ENCODE measurements at regions not wholly inside any gene's neighbourhood (a gene's known extent, or its start where the extent isn't known, plus 50 kb on each side); places are given as distances from the start of the nearest gene placed in this dataset.
"Not testable (repeated sequence)": the region's sequence is repeated elsewhere in the genome, so short reads cannot be mapped to it uniquely, and the experiment has no call there.

DNA sequence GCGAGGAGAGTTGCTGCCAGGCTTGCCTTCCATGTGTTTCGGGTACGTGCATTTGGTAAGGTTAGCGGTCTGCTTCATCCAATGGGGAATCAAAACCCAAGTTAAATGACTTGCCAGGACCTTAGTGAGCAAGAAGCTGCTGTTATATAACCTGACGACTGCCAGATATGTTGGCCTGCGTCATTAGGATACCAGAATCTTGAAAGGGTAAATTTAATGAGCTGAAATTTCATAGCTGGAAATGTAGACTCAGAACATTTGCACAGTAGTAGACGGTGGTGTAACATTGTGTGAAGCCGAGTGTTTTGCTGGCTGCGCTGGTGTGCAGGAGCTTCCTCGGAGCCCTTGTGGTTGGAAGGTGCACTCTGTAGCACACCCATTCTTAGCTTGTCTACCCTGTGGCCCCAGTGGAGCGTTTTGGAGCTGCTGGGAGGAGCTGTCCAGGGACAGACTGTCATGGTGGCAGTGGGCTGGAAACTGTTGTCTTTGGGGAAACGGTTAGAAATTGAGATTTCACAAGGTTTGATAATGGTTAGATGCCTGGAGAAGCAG, 66.3 kb upstream of the CRYM start:
- DNase-seq (ENCODE audit: low read depth, low spot score); H3K4me3 ChIP-seq (ENCODE audit: low read depth, low read length); CTCF ChIA-PET; POLR2A ChIA-PET: not testable (repeated sequence)

DNA sequence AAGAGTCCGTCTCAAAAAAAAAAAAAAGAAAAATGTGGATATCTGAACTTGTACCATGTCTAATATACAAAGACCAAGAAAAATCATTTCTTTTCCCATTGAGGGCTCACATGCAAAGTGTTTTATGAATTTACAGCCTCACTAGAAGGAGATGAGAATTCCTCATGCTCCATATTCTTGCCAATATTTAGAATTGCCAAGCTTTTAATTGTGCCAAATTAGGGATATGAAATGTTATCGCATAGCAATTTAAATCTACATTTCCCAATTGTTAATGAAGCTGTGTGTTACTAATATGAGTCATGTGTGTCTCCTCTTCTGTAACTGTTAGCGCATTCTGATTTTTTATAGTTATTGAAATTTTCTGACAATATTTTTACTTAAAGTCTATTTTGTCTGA, 63.0 kb upstream of the CRYM start:
- no peak for DNase-seq (ENCODE audit: low read depth, low spot score)
- TF ChIP-seq, protein P1, sequence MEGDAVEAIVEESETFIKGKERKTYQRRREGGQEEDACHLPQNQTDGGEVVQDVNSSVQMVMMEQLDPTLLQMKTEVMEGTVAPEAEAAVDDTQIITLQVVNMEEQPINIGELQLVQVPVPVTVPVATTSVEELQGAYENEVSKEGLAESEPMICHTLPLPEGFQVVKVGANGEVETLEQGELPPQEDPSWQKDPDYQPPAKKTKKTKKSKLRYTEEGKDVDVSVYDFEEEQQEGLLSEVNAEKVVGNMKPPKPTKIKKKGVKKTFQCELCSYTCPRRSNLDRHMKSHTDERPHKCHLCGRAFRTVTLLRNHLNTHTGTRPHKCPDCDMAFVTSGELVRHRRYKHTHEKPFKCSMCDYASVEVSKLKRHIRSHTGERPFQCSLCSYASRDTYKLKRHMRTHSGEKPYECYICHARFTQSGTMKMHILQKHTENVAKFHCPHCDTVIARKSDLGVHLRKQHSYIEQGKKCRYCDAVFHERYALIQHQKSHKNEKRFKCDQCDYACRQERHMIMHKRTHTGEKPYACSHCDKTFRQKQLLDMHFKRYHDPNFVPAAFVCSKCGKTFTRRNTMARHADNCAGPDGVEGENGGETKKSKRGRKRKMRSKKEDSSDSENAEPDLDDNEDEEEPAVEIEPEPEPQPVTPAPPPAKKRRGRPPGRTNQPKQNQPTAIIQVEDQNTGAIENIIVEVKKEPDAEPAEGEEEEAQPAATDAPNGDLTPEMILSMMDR (IDR thresholded peaks at IDR 0.05; ENCODE audit: insufficient read depth, low read length, missing control alignments) = no peak
- ChIA-PET CTCF (interaction anchor here (1.1 kb wide), 1 partner anchor 184 kb away, joined by 3 read pairs; no protein-coding TSS in a partner anchor), POLR2A (no interaction called here)
- no peak overlapping the region for H3K4me3 ChIP-seq (ENCODE audit: low read depth, low read length)

DNA sequence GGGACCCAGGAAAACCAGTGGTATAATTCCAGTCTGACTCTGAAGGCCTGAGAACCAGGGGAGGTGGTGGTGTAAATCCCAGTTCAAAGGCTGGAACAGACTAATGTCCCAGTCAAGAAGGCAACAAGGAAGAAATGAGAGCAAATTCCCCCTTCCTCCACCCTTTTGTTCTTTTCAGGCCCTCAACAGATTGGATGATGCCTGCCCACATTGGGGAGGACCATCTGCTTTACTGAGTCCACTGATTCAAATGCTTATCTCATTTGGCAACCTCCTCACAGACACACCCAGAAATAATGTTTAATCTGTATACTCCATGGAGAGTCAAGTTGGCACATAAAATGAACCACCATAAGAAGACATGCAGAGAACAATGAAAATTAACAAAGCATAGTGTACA, 61.9 kb upstream of the CRYM start:
- no peak for DNase-seq (ENCODE audit: low read depth, low spot score)
- ChIA-PET CTCF (interaction anchor here (1.1 kb wide), 1 partner anchor 183 kb away, joined by 3 read pairs; no protein-coding TSS in a partner anchor), POLR2A (no interaction called here)
- TF ChIP-seq, protein P1 (IDR thresholded peaks at IDR 0.05; ENCODE audit: insufficient read depth, low read length, missing control alignments) = no peak
- H3K4me3 ChIP-seq (ENCODE audit: low read depth, low read length) = no peak overlapping the region

DNA sequence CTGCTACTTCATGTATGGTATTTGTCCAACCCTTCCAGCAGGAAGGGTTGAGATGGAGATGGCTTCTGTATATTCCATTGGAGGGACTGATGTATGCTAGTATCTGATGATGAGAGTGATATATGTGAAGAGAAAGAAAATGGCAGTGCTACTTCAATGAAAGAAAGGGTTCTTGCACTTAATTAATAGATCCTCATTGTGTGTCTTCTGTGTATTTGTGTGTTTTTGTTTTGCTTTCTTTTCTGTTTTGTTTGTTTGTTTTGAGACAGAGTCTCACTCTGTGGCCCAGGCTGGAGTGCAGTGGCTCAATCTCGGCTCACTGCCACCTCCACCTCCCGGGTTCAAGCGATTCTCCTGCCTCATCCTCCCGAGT, 61.2 kb upstream of the CRYM start:
- ChIA-PET CTCF (no interaction called here), POLR2A (no interaction called here)
- no peak for DNase-seq (ENCODE audit: low read depth, low spot score)
- H3K4me3 ChIP-seq (ENCODE audit: low read depth, low read length) = no peak overlapping the region
- TF ChIP-seq, protein P1 (IDR thresholded peaks at IDR 0.05; ENCODE audit: insufficient read depth, low read length, missing control alignments) = no peak

DNA sequence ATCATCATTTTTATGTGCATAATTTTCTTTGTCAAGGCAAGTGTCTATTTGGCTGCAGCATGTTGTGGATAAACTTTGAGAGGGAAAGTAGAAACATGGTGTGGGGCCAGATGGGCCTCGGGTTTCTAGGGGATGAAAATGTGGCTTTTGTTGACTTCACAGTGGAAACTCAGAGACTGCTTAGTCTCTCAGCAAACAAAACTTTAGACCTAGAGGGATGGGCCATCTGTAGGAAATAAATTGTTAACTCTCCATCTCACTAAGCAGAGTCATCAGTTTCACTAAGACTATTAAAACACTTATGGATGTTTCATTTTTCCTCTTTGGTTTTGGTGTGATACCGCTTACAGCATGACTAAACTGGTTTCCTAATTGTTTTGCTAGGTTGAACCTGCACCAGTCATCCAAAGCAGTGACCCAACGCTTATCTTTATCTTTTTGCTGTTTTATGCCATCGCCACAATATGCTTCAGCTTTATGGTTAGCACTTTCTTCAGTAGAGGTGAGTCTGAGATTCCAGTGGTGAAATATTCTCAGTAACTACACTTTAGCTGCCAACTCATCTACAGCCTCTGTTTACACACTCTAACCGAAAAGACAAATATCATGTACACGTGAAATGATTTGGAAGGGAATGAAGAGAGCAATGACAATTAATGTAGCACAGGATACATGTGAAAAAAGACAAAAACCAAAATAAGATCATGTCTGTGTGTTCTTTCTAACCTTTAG, 60.6 kb upstream of the CRYM start:
- CTCF ChIA-PET = no interaction called here
- H3K4me3 ChIP-seq (ENCODE audit: low read depth, low read length) = no peak overlapping the region
- DNase-seq (ENCODE audit: low read depth, low spot score) = no peak
- TF ChIP-seq, protein P1 (IDR thresholded peaks at IDR 0.05; ENCODE audit: insufficient read depth, low read length, missing control alignments) = no peak
- POLR2A ChIA-PET = no interaction called here

DNA sequence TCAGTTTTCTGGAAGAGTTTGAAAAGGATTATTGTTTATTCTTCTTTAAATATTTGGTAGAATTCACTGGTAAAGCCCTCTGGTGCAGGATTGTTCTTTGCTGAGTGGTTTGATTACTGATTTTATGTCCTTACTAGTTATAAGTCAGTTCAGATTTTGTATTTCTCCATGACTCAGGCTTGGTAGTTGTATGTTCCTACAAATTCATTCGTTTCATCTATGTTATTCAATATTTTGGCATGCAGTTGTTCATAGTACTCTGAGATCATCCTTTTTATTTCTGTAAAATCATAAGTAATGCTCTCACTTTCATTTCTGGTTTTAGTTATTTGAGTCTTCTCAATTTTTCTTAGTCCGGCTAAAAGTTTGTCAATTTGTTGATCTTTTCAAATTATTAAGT, 58.1 kb upstream of the CRYM start:
- TF ChIP-seq, protein P1 (IDR thresholded peaks at IDR 0.05; ENCODE audit: insufficient read depth, low read length, missing control alignments) = no peak

DNA sequence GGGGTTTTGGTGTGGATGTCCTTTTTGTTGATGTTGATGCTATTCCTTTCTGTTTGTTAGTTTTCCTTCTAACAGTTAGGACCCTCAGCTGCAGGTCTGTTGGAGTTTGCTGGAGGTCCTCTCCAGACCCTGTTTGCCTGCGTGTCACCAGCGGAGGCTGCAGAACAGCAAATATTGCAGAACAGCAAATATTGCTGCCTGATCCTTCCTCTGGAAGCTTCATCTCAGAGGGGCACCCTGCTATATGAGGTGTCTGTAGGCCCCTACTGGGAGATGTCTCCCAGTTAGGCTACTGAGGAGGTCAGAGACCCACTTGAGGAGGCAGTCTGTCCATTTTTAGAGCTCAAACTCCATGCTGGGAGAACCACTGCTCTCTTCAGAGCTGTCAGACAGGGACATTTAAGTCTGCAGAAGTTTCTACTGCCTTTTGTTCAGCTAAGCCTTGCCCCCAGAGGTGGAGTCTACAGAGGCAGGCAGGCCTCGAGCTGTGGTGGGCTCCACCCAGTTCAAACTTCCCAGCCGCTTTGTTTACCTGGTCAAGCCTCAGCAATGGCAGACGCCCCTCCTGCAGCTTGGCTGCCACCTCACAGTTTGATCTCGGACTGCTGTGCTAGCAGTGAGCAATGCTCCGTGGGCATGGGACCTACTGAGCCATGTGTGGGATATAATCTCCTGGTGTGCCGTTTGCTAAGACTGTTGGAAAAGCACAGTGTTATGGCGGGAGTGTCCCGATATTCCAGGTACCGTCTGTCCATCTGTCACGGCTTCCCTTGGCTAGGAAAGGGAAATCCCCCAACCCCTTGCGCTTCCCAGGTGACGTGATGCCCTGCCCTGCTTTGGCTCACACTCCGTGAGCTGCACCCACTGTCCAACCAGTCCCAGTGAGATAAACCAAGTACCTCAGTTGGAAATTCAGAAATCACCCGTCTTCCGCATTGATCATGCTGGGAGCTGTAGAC, 56.4 kb upstream of the CRYM start:
- POLR2A ChIA-PET; H3K4me3 ChIP-seq (ENCODE audit: low read depth, low read length); DNase-seq (ENCODE audit: low read depth, low spot score); CTCF ChIA-PET: not testable (repeated sequence)

More for the DNA sequence above, 58.1 kb upstream of the CRYM start:
- DNase-seq (ENCODE audit: low read depth, low spot score) = no peak
- ChIA-PET CTCF (no interaction called here), POLR2A (no interaction called here)
- no peak overlapping the region for H3K4me3 ChIP-seq (ENCODE audit: low read depth, low read length)

DNA sequence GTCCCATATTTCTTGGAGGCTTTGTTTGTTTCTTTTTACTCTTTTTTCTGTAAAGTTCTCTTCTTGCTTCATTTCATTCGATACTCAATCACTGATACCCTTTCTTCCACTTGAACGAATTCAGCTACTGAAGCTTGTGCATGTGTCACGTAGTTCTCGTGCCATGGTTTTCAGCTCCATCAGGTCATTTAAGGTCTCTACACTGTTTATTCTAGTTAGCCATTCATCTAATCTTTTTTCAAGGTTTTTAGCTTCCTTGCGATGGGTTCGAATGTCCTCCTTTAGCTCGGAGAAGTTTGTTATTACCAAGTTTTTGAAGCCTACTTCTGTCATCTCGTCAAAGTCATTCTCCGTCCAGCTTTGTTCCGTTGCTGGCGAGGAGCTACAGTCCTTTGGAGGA, 55.6 kb upstream of the CRYM start:
- H3K4me3 ChIP-seq (ENCODE audit: low read depth, low read length); CTCF ChIA-PET; DNase-seq (ENCODE audit: low read depth, low spot score); POLR2A ChIA-PET: not testable (repeated sequence)
